ENCODE measurements at regions not wholly inside any gene's neighbourhood (a gene's known extent, or its start where the extent isn't known, plus 50 kb on each side); places are given as distances from the start of the nearest gene placed in this dataset.

- H3K36me3 ChIP-seq, result no peaks in the 10 kb centered on the region
- H3K27me3 ChIP-seq, result no peaks in the 10 kb centered on the region
- H3K9me3 ChIP-seq, result no peaks in the 10 kb centered on the region
- peaks cover 3% of the 10 kb centered on the region for H3K4me1 ChIP-seq (ENCODE audit: insufficient read depth)
- peak in 2 of 5 donors; percentile 7 to 37 for DNase-seq
- no peak overlapping the region for H3K4me3 ChIP-seq
- H3K27ac ChIP-seq, result no peak overlapping the region
- intact Hi-C loops (cut with DNase I), result no loop called here
- 32 to 51% (median 36%) methylated on average over 26 of the region's 26 CpGs for WGBS, 3 donors
- TF ChIP-seq, protein P1, sequence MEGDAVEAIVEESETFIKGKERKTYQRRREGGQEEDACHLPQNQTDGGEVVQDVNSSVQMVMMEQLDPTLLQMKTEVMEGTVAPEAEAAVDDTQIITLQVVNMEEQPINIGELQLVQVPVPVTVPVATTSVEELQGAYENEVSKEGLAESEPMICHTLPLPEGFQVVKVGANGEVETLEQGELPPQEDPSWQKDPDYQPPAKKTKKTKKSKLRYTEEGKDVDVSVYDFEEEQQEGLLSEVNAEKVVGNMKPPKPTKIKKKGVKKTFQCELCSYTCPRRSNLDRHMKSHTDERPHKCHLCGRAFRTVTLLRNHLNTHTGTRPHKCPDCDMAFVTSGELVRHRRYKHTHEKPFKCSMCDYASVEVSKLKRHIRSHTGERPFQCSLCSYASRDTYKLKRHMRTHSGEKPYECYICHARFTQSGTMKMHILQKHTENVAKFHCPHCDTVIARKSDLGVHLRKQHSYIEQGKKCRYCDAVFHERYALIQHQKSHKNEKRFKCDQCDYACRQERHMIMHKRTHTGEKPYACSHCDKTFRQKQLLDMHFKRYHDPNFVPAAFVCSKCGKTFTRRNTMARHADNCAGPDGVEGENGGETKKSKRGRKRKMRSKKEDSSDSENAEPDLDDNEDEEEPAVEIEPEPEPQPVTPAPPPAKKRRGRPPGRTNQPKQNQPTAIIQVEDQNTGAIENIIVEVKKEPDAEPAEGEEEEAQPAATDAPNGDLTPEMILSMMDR (IDR thresholded peaks at IDR 0.05), result no peak
- TF ChIP-seq POLR2A (IDR thresholded peaks at IDR 0.05) (no peak), EP300 (IDR thresholded peaks at IDR 0.05) (no peak)
These were observed 811.4 kb downstream of the BRD1 start for GRCh38 chr22:49015993-49016908.

DNA sequence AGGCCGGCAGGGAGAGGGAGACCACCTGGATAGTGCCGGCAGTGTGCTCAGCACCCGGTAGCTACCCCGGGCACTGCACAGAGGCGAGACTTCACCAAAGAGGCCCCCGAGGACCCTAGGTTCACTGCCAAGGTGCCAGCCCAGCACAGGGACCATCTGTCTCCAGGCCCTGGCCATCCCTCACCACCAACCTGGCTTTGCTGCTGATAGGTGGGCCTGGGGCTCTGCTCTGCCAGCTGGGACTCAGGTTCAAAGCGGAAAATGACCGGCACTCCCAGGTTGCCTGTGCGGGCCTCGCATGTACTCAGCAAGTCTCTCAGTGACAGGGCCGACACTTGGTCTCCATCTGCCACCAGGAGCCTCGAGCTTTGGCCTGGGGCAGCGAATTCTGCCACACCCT is 812.2 kb downstream of the BRD1 start:
- Histone ChIP-seq H3K9me3 (no peaks in the 10 kb centered on the region), H3K27ac (no peak overlapping the region), H3K4me1 (ENCODE audit: insufficient read depth) (peaks cover 3% of the 10 kb centered on the region), H3K36me3 (no peaks in the 10 kb centered on the region), H3K27me3 (no peaks in the 10 kb centered on the region), H3K4me3 (no peak overlapping the region)
- WGBS, 3 donors, result 81 to 93% (median 87%) methylated on average over 13 of the region's 13 CpGs
- TF ChIP-seq POLR2A (IDR thresholded peaks at IDR 0.05) (no peak), EP300 (IDR thresholded peaks at IDR 0.05) (no peak)
- TF ChIP-seq, protein P1 (IDR thresholded peaks at IDR 0.05), result no peak
- peak in 1 of 5 donors; percentile 24 for DNase-seq
- intact Hi-C loops (cut with DNase I), result no loop called here

GRCh38 chr22:49014227-49015201 is 813.2 kb downstream of the BRD1 start:
- no peak overlapping the region for H3K27ac ChIP-seq

DNA sequence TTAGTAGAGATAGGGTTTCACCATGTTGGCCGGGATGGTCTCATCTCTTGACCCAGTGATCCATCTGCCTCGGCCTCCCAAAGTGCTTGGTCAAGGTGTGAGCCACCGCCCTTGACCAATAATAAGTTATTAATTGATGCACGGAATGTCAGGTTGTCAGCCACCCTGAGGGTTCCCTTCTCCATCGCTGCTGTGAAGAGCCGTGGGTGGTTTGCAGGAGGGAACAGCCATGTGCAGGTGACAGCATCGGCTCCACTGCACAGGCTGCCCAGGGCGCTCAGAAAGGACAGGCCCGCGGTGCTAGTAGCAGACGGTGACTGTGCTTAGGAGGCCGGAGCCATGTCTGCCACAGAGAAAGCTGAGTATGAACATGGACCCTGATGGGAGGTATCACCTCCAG is 814.0 kb downstream of the BRD1 start:
- H3K27me3 ChIP-seq, result no peaks in the 10 kb centered on the region
- peaks cover 3% of the 10 kb centered on the region for H3K4me1 ChIP-seq (ENCODE audit: insufficient read depth)
- no peak for TF ChIP-seq EP300 (IDR thresholded peaks at IDR 0.05)
- TF ChIP-seq, protein P1 (IDR thresholded peaks at IDR 0.05), result no peak
- no peak for TF ChIP-seq POLR2A (IDR thresholded peaks at IDR 0.05)
- H3K4me3 ChIP-seq, result no peak overlapping the region
- WGBS, 3 donors, result 93 to 97% (median 97%) methylated on average over 12 of the region's 12 CpGs
- DNase-seq, result no peak
- H3K27ac ChIP-seq, result no peak overlapping the region
- no peaks in the 10 kb centered on the region for H3K9me3 ChIP-seq
- intact Hi-C loops (cut with DNase I), result no loop called here
- no peaks in the 10 kb centered on the region for H3K36me3 ChIP-seq

More at GRCh38 chr22:49014227-49015201, 813.2 kb downstream of the BRD1 start:
- no peak overlapping the region for H3K4me3 ChIP-seq
- intact Hi-C loops (cut with DNase I), result no loop called here
- peak in 1 of 5 donors; percentile 47 for DNase-seq
- H3K36me3 ChIP-seq, result no peaks in the 10 kb centered on the region
- TF ChIP-seq, protein P1 (IDR thresholded peaks at IDR 0.05), result no peak
- no peak for TF ChIP-seq EP300 (IDR thresholded peaks at IDR 0.05)
- no peak for TF ChIP-seq POLR2A (IDR thresholded peaks at IDR 0.05)
- H3K4me1 ChIP-seq (ENCODE audit: insufficient read depth), result peaks cover 3% of the 10 kb centered on the region
- no peaks in the 10 kb centered on the region for H3K9me3 ChIP-seq
- WGBS, 3 donors, result 59 to 63% (median 61%) methylated on average over 24 of the region's 24 CpGs
- no peaks in the 10 kb centered on the region for H3K27me3 ChIP-seq
